Duodenal mucosa (tissue), 2 donors: ENCODE measurements at regions not wholly inside any gene's neighbourhood (a gene's known extent, or its start where the extent isn't known, plus 50 kb on each side); places are given as distances from the start of the nearest gene placed in this dataset.

Experiments used
- H3K27ac ChIP-seq: one replicate; pipeline ENCODE4 v1.7.0; 2013; ENCODE audit warnings: low read depth, low read length
- H3K27me3 ChIP-seq, 2 donors: one replicate each; pipeline ENCODE4 v1.7.0; 2013; ENCODE audit warnings: low read length in 2 of 2, control low read depth in 1 of 2; ENCODE audit not compliant: insufficient read depth in 2 of 2, control insufficient read depth in 1 of 2
- H3K36me3 ChIP-seq, 2 donors: one replicate each; pipeline ENCODE4 v1.7.0; 2013; ENCODE audit warnings: low read length in 2 of 2, control low read depth in 1 of 2; ENCODE audit not compliant: insufficient read depth in 2 of 2, control insufficient read depth in 1 of 2
- H3K4me1 ChIP-seq, 2 donors: one replicate each; pipeline ENCODE4 v1.7.0; 2013; ENCODE audit warnings: low read length in 2 of 2, control low read depth in 1 of 2; ENCODE audit not compliant: insufficient read depth in 2 of 2, control insufficient read depth in 1 of 2
- H3K4me3 ChIP-seq, 2 donors: one replicate each; pipeline ENCODE4 v1.7.0; 2013; ENCODE audit warnings: low read length in 2 of 2, low read depth in 1 of 2
- H3K9ac ChIP-seq, 2 donors: one replicate each; pipeline ENCODE4 v1.7.0; 2013; ENCODE audit warnings: low read length in 2 of 2, low read depth in 1 of 2
- H3K9me3 ChIP-seq, 2 donors: one replicate each; pipeline ENCODE4 v1.7.0; 2013; ENCODE audit warnings: low read length in 2 of 2, control low read depth in 1 of 2; ENCODE audit not compliant: control insufficient read depth in 1 of 2

GRCh38 chr1:229953736-229954326 is 113.2 kb upstream of the GALNT2 start:
- H3K36me3 ChIP-seq, result no peaks in the 10 kb centered on the region

DNA sequence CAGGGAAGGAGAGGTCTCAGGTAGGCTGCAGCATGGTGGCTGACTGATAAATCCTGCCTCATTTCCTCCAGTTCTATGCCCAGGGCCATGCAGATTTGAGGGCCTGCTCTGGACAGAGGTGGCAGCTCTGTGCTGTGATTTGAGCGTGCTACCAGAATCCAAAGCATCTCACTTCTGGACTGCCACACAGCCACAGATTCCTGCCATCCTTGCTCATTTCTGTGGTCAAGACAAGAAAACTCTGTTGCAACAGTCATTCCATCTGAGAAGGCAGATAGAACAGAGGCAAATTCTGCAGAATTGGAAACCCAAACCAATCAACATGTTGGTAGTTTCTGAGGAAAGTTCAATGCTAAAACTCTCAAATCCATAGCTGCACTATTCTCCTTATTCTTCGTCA is 102.8 kb upstream of the GALNT2 start:
- peaks cover 4 to 9% of the 10 kb centered on the region in 2 donors for H3K27me3 ChIP-seq
- H3K9me3 ChIP-seq, result no peaks in the 10 kb centered on the region
- no peaks in the 10 kb centered on the region for H3K4me1 ChIP-seq

More at GRCh38 chr1:229953736-229954326, 113.2 kb upstream of the GALNT2 start:
- Histone ChIP-seq H3K9ac (no peak overlapping the region), H3K9me3 (no peaks in the 10 kb centered on the region), H3K27ac (no peak overlapping the region), H3K4me1 (no peaks in the 10 kb centered on the region), H3K4me3 (no peak overlapping the region), H3K27me3 (no peaks in the 10 kb centered on the region)

GRCh38 chr1:229970714-229971113 is 96.3 kb upstream of the GALNT2 start:
- no peak overlapping the region for H3K9ac ChIP-seq
- no peaks in the 10 kb centered on the region for H3K36me3 ChIP-seq
- H3K4me1 ChIP-seq, result no peaks in the 10 kb centered on the region
- no peak overlapping the region for H3K4me3 ChIP-seq
- no peak overlapping the region for H3K27ac ChIP-seq
- H3K9me3 ChIP-seq, result no peaks in the 10 kb centered on the region
- H3K27me3 ChIP-seq, result peaks cover 4 to 11% of the 10 kb centered on the region in 2 donors

More for the DNA sequence above, 102.8 kb upstream of the GALNT2 start:
- Histone ChIP-seq H3K9ac (no peak overlapping the region), H3K36me3 (no peaks in the 10 kb centered on the region), H3K4me3 (no peak overlapping the region), H3K27ac (no peak overlapping the region)

GRCh38 chr1:229971141-229971540 is 95.9 kb upstream of the GALNT2 start:
- H3K36me3 ChIP-seq, result no peaks in the 10 kb centered on the region
- H3K27ac ChIP-seq, result no peak overlapping the region
- H3K4me1 ChIP-seq, result no peaks in the 10 kb centered on the region
- H3K9me3 ChIP-seq, result peaks cover 0 to 3% of the 10 kb centered on the region in 2 donors
- no peak overlapping the region for H3K4me3 ChIP-seq
- no peak overlapping the region for H3K9ac ChIP-seq
- H3K27me3 ChIP-seq, result peaks cover 4 to 7% of the 10 kb centered on the region in 2 donors

GRCh38 chr1:229972600-229973296 is 94.3 kb upstream of the GALNT2 start:
- Histone ChIP-seq H3K9me3 (peaks cover 0 to 5% of the 10 kb centered on the region in 2 donors), H3K4me3 (no peak overlapping the region), H3K27ac (no peak overlapping the region), H3K27me3 (peaks cover 0 to 5% of the 10 kb centered on the region in 2 donors), H3K9ac (no peak overlapping the region), H3K4me1 (no peaks in the 10 kb centered on the region), H3K36me3 (no peaks in the 10 kb centered on the region)

GRCh38 chr1:229973297-229973612 is 93.8 kb upstream of the GALNT2 start:
- H3K4me1 ChIP-seq, result no peaks in the 10 kb centered on the region
- no peaks in the 10 kb centered on the region for H3K36me3 ChIP-seq
- no peak overlapping the region for H3K4me3 ChIP-seq
- peaks cover 0 to 6% of the 10 kb centered on the region in 2 donors for H3K9me3 ChIP-seq
- peaks cover 0 to 5% of the 10 kb centered on the region in 2 donors for H3K27me3 ChIP-seq
- no peak overlapping the region for H3K27ac ChIP-seq
- no peak overlapping the region for H3K9ac ChIP-seq

DNA sequence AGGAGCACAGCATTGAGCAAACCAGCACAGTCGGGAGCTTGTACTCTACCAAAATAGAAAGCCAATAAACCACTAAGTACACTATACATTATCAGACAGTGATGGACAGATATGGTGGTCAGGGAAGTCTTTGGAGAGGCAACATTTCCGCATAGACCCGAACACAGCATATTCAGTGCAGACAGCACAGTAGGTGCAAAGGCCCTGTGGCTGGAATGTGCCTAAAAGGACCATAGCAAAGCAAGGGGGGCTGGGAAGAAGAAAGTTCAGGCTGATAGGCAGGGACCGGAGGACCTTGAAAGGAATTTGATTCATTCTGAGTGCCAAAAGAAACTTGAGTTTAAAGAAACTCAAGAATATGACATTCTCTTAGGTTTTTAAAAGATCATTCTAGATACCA is 92.0 kb upstream of the GALNT2 start:
- Histone ChIP-seq H3K36me3 (no peaks in the 10 kb centered on the region), H3K27me3 (peaks cover 0 to 3% of the 10 kb centered on the region in 2 donors), H3K9me3 (peaks cover 0 to 6% of the 10 kb centered on the region in 2 donors), H3K4me3 (no peak overlapping the region), H3K27ac (no peak overlapping the region), H3K9ac (no peak overlapping the region), H3K4me1 (no peaks in the 10 kb centered on the region)

DNA sequence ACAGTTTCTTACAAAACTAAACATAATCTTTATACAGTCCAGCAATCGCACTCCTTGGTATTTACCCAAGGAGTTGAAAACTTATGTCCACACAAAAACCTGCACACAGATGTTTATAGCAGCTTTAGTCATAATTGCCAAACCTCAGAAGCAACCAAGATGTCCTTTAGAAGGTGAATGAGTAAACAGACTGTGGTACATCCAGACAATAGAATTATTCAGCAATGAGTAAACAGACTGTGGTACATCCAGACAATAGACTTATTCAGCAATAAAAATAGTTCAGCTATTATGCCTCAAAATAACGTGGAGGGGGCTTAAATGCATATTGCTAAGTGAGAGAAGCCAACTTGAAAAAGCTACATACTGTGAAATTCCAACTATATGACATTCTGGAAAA is 87.0 kb upstream of the GALNT2 start:
- Histone ChIP-seq H3K4me3 (no peak overlapping the region), H3K36me3 (no peaks in the 10 kb centered on the region), H3K27ac (no peak overlapping the region), H3K9me3 (peaks cover 0 to 6% of the 10 kb centered on the region in 2 donors), H3K9ac (no peak overlapping the region), H3K4me1 (no peaks in the 10 kb centered on the region), H3K27me3 (peaks cover 0 to 3% of the 10 kb centered on the region in 2 donors)

- Histone ChIP-seq H3K27ac (no peak overlapping the region), H3K4me3 (no peak overlapping the region)
Observed at GRCh38 chr1:229981736-229982135, 85.3 kb upstream of the GALNT2 start.

DNA sequence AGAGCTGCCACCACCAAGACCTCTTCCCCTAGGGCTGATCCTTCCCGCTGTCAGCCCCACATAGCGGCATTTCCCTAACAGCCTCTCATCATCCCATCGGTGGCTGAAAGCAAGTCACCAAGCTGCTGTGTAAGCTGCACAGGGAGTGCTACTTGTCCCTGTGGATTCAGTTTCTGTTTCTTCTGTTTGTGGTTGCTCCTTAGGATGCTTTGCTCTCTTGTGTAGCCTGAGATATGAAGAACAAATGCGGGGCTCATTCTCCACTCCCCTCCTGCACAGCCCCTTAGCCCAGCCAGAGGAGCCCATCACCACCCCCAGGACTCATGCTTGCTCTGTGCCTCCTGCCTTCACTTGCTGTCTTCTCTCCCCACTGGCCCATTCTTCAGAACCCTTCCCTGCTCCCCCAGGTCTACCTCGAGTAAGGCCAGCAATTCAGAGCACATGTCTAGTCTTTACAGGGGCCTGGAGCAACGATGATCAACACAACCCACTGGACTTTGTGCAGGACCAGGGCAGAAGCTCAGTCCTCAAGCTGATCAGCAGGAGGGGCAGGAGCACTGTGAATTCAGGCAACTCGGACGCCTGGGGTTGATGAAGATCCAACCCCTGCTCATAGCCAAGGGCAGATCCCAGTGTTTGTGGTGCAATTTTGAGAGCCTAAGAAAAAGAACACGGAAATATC is 82.6 kb upstream of the GALNT2 start:
- Histone ChIP-seq H3K4me3 (no peak overlapping the region), H3K4me1 (no peaks in the 10 kb centered on the region), H3K27ac (no peak overlapping the region), H3K9ac (no peak overlapping the region), H3K36me3 (no peaks in the 10 kb centered on the region), H3K27me3 (no peaks in the 10 kb centered on the region), H3K9me3 (no peaks in the 10 kb centered on the region)

More at GRCh38 chr1:229981736-229982135, 85.3 kb upstream of the GALNT2 start:
- Histone ChIP-seq H3K4me1 (no peaks in the 10 kb centered on the region), H3K36me3 (no peaks in the 10 kb centered on the region), H3K9ac (no peak overlapping the region), H3K9me3 (peaks cover 0 to 2% of the 10 kb centered on the region in 2 donors), H3K27me3 (peaks cover 0 to 3% of the 10 kb centered on the region in 2 donors)
